Endodermal cell (in vitro differentiated cells): ENCODE measurements at regions not wholly inside any gene's neighbourhood (a gene's known extent, or its start where the extent isn't known, plus 50 kb on each side); places are given as distances from the start of the nearest gene placed in this dataset.

Experiments
- DNase-seq: peaks from one replicate; pipeline ENCODE4 v3.0.0-alpha.2; 2017
- H3K27ac ChIP-seq: 2 replicates; pipeline ENCODE4 v1.5.1; 2013; ENCODE audit warnings: mild to moderate bottlenecking, low read depth, low read length, moderate library complexity
- H3K27me3 ChIP-seq: 2 replicates; pipeline ENCODE4 v1.6.1; 2013; ENCODE audit warnings: mild to moderate bottlenecking, low read length, moderate library complexity; ENCODE audit not compliant: insufficient read depth, control insufficient read depth, poor library complexity, severe bottlenecking
- H3K36me3 ChIP-seq: 2 replicates; pipeline ENCODE4 v1.7.0; 2013; ENCODE audit warnings: mild to moderate bottlenecking, low read length, moderate library complexity; ENCODE audit not compliant: control insufficient read depth, insufficient read depth
- H3K4me1 ChIP-seq: one replicate; pipeline ENCODE4 v1.7.0; 2013; ENCODE audit warnings: low read length; ENCODE audit not compliant: control insufficient read depth, insufficient read depth
- H3K4me3 ChIP-seq: 2 replicates; pipeline ENCODE4 v1.5.1; 2013; ENCODE audit warnings: mild to moderate bottlenecking, low read length, moderate library complexity
- H3K9ac ChIP-seq: 2 replicates; pipeline ENCODE4 v1.6.1; 2013; ENCODE audit warnings: mild to moderate bottlenecking, low read length, moderate library complexity; ENCODE audit not compliant: poor library complexity, severe bottlenecking; ENCODE audit errors: extremely low read depth
- H3K9me3 ChIP-seq: 2 replicates; pipeline ENCODE4 v1.6.1; 2013; ENCODE audit warnings: mild to moderate bottlenecking, low read length, moderate library complexity; ENCODE audit not compliant: control insufficient read depth
- H3K27ac Mint-ChIP-seq: 2 replicates; pipeline ENCODE4 v1.8.0; 2020; ENCODE audit warnings: mixed read lengths
- H3K27me3 Mint-ChIP-seq: 2 replicates; pipeline ENCODE4 v1.8.0; 2021; ENCODE audit warnings: mild to moderate bottlenecking, mixed read lengths; ENCODE audit not compliant: insufficient read depth
- H3K36me3 Mint-ChIP-seq: 2 replicates; pipeline ENCODE4 v1.8.0; 2020; ENCODE audit warnings: low read depth, mixed read lengths
- H3K4me1 Mint-ChIP-seq: 2 replicates; pipeline ENCODE4 v1.8.0; 2020; ENCODE audit warnings: mixed read lengths
- H3K4me3 Mint-ChIP-seq: 2 replicates; pipeline ENCODE4 v1.8.0; 2020; ENCODE audit warnings: mild to moderate bottlenecking, moderate library complexity, mixed read lengths
- H3K9me3 Mint-ChIP-seq: 2 replicates; pipeline ENCODE4 v1.8.0; 2020; ENCODE audit warnings: mild to moderate bottlenecking, mixed read lengths
- CTCF ChIP-seq: fragments of 200-600 bp; sonication (generic); conservative IDR thresholded peaks from 2 replicates; pipeline ENCODE4 v1.5.0; 2021; ENCODE audit warnings: antibody characterized with exemption, mild to moderate bottlenecking
- WGBS, 2 experiments: methylation state at CpG; one replicate each; pipeline versions ENCODE4 v1.1.5 to v1.1.7; 2013; ENCODE audit warnings: missing lambda C conversion rate in 2 of 2, mixed read lengths in 1 of 2; ENCODE audit not compliant: insufficient coverage in 1 of 2, insufficient read length in 1 of 2; 5-methylcytosine and 5-hydroxymethylcytosine counted together

- no peak for TF ChIP-seq CTCF
Observed at GRCh38 chr1:213507472-213508223, 456.6 kb downstream of the RPS6KC1 start.

GRCh38 chr1:213511173-213511572 lies 460.1 kb downstream of the RPS6KC1 start:
- H3K4me3 ChIP-seq: no peak overlapping the region
- no peak overlapping the region for H3K9ac ChIP-seq
- Mint-ChIP-seq H3K9me3 (peaks cover 8% of the 10 kb centered on the region), H3K4me3 (no peak overlapping the region), H3K4me1 (peaks cover 54% of the 10 kb centered on the region), H3K27me3 (peaks cover 45% of the 10 kb centered on the region), H3K36me3 (no peaks in the 10 kb centered on the region), H3K27ac (no peak overlapping the region)
- TF ChIP-seq CTCF: no peak
- H3K27ac ChIP-seq: no peak overlapping the region
- H3K27me3 ChIP-seq: peaks cover 51% of the 10 kb centered on the region
- H3K36me3 ChIP-seq: no peaks in the 10 kb centered on the region
- 84 to 87% methylated on average over 3 to 4 of the region's 4 CpGs for WGBS, 2 experiments
- DNase-seq: peak; percentile 59
- H3K4me1 ChIP-seq: peaks cover 3% of the 10 kb centered on the region
- H3K9me3 ChIP-seq: no peaks in the 10 kb centered on the region

More at GRCh38 chr1:213507472-213508223, 456.6 kb downstream of the RPS6KC1 start:
- no peak overlapping the region for H3K4me3 ChIP-seq
- peaks cover 65% of the 10 kb centered on the region for H3K27me3 ChIP-seq
- no peak overlapping the region for H3K4me3 Mint-ChIP-seq
- H3K4me1 ChIP-seq: peaks cover 3% of the 10 kb centered on the region
- no peak overlapping the region for H3K27ac Mint-ChIP-seq
- peaks cover 8% of the 10 kb centered on the region for H3K9me3 Mint-ChIP-seq
- DNase-seq: no peak
- peaks cover 46% of the 10 kb centered on the region for H3K4me1 Mint-ChIP-seq
- no peak overlapping the region for H3K27ac ChIP-seq
- H3K9me3 ChIP-seq: peaks cover 5% of the 10 kb centered on the region
- H3K36me3 Mint-ChIP-seq: peaks cover 2% of the 10 kb centered on the region
- H3K9ac ChIP-seq: no peak overlapping the region
- peaks cover 61% of the 10 kb centered on the region for H3K27me3 Mint-ChIP-seq
- whole genome bisulfite sequencing, 2 experiments: 71 to 75% methylated on average over 5 to 6 of the region's 7 CpGs
- H3K36me3 ChIP-seq: no peaks in the 10 kb centered on the region

DNA sequence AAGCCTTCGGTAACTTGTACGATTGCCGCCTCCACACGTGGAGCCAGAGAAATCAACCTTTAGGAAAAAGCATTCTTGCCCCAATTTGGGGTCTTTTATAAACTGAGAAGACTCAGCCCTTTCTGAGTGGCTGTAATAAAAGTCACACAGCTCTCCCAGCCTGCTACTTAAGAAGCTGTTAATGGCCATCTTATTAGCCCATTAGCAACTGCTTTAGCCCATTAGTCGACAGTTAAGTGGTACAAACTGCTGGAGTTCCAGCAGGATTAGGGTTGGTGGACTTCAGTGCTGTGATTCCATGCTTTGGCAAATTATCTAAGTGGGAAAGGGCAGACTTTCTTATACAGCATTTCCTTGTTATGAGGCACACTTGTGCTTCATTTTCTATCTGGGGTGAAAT lies 461.3 kb downstream of the RPS6KC1 start:
- Histone ChIP-seq H3K36me3 (no peaks in the 10 kb centered on the region), H3K9me3 (no peaks in the 10 kb centered on the region), H3K27ac (no peak overlapping the region), H3K4me3 (no peak overlapping the region), H3K4me1 (peaks cover 3% of the 10 kb centered on the region), H3K27me3 (peaks cover 40% of the 10 kb centered on the region), H3K9ac (no peak overlapping the region)
- DNase-seq: peak; percentile 76
- peaks cover 11% of the 10 kb centered on the region for H3K9me3 Mint-ChIP-seq
- H3K36me3 Mint-ChIP-seq: no peaks in the 10 kb centered on the region
- WGBS, 2 experiments: 78 to 82% methylated on average over 5 of the region's 5 CpGs
- H3K27ac Mint-ChIP-seq: no peak overlapping the region
- H3K4me1 Mint-ChIP-seq: peaks cover 51% of the 10 kb centered on the region
- H3K4me3 Mint-ChIP-seq: no peak overlapping the region
- peaks cover 40% of the 10 kb centered on the region for H3K27me3 Mint-ChIP-seq
- TF ChIP-seq CTCF: no peak
